ENCODE measurements at regions not wholly inside any gene's neighbourhood (a gene's known extent, or its start where the extent isn't known, plus 50 kb on each side); places are given as distances from the start of the nearest gene placed in this dataset.

DNA sequence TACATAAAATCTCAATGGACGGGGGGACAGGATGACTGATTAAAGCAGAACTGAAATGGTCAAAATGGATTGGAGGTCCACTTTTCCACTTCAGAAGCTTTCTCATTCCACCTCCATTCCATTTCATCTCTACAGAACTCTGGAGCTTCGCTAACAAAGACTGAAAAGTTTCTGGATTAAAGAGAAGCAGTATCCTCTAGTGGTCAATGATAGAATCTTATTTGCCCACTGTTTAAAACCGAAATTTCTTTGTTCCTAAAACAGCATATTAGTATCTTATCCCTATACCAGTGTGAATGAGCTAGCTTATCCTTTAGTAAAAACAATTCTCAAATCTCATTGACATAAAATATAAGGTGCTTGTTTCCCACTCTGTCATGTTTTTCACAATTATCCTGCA, 890.6 kb downstream of the KCNT2 start:
- TF ChIP-seq, protein P1, sequence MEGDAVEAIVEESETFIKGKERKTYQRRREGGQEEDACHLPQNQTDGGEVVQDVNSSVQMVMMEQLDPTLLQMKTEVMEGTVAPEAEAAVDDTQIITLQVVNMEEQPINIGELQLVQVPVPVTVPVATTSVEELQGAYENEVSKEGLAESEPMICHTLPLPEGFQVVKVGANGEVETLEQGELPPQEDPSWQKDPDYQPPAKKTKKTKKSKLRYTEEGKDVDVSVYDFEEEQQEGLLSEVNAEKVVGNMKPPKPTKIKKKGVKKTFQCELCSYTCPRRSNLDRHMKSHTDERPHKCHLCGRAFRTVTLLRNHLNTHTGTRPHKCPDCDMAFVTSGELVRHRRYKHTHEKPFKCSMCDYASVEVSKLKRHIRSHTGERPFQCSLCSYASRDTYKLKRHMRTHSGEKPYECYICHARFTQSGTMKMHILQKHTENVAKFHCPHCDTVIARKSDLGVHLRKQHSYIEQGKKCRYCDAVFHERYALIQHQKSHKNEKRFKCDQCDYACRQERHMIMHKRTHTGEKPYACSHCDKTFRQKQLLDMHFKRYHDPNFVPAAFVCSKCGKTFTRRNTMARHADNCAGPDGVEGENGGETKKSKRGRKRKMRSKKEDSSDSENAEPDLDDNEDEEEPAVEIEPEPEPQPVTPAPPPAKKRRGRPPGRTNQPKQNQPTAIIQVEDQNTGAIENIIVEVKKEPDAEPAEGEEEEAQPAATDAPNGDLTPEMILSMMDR (IDR thresholded peaks at IDR 0.05; ENCODE audit: low read length): peak; percentile 59
- no peak for TF ChIP-seq EZH2 (IDR thresholded peaks at IDR 0.05; ENCODE audit: borderline replicate concordance, low read length)
